Tibial artery (tissue), 4 donors: ENCODE measurements at regions not wholly inside any gene's neighbourhood (a gene's known extent, or its start where the extent isn't known, plus 50 kb on each side); places are given as distances from the start of the nearest gene placed in this dataset.

ENCODE experiments used
- DNase-seq, 2 donors: peaks; one replicate each; pipeline ENCODE4 v3.0.0-alpha.2; 2019
- H3K27ac ChIP-seq, 2 donors: fragments of 200-600 bp; sonication (generic) in 1 of 2; 1 replicate in 1 of 2; 2 replicates in 1 of 2; pipeline ENCODE4 v1.5.1; 2018 to 2019; ENCODE audit warnings: mild to moderate bottlenecking in 1 of 2
- H3K27me3 ChIP-seq, 2 donors: fragments of 200-600 bp; sonication (generic) in 1 of 2; one replicate each; pipeline versions ENCODE4 v1.5.1 to v1.6.0; 2016 to 2019
- H3K36me3 ChIP-seq, 3 donors: fragments of 200-600 bp; sonication (generic) in 2 of 3; one replicate each; pipeline ENCODE4 v1.5.1; 2016 to 2019; ENCODE audit warnings: mild to moderate bottlenecking in 2 of 3
- H3K4me1 ChIP-seq, 4 donors: fragments of 200-600 bp; sonication (generic) in 2 of 4; 1 replicate in 3 of 4; 2 replicates in 1 of 4; pipeline ENCODE4 v1.5.1; 2016 to 2019
- H3K4me3 ChIP-seq, 2 donors: fragments of 200-600 bp; sonication (generic) in 1 of 2; 1 replicate in 1 of 2; 2 replicates in 1 of 2; pipeline ENCODE4 v1.5.1; 2018 to 2019; ENCODE audit warnings: mild to moderate bottlenecking in 2 of 2
- H3K9me3 ChIP-seq, 3 donors: fragments of 200-600 bp; sonication (generic) in 1 of 3; one replicate each; pipeline ENCODE4 v1.5.1; 2016 to 2019
- CTCF ChIP-seq, 2 experiments: fragments of 200-600 bp in 1 of 2; fragments of 450-650 bp in 1 of 2; IDR thresholded peaks; one replicate each; pipeline ENCODE4 v1.5.1; 2017 to 2019; ENCODE audit warnings: antibody characterized with exemption in 2 of 2, mild to moderate bottlenecking in 1 of 2, moderate library complexity in 1 of 2
- intact Hi-C: fragments of 100-400 bp; cut with DNase I; formaldehyde crosslinking; loops from one replicate; pipeline ENCODE4 v1.15.0; 2023; ENCODE audit warnings: low total_unique reads

GRCh38 chr3:135834465-135834864, 131.1 kb upstream of the PPP2R3A start:
- intact Hi-C loops: no loop called here
- Histone ChIP-seq H3K36me3 (no peaks in the 10 kb centered on the region), H3K9me3 (no peaks in the 10 kb centered on the region), H3K27ac (no peak overlapping the region), H3K4me1 (no peaks in the 10 kb centered on the region), H3K27me3 (no peaks in the 10 kb centered on the region), H3K4me3 (no peak overlapping the region)
- no peak for TF ChIP-seq CTCF (IDR thresholded peaks at IDR 0.05)
- DNase-seq: no peak

- Histone ChIP-seq H3K27me3 (no peaks in the 10 kb centered on the region), H3K9me3 (no peaks in the 10 kb centered on the region), H3K36me3 (no peaks in the 10 kb centered on the region), H3K4me3 (no peak overlapping the region), H3K27ac (no peak overlapping the region), H3K4me1 (no peaks in the 10 kb centered on the region)
- intact Hi-C loops: no loop called here
- no peak for DNase-seq
- no peak for TF ChIP-seq CTCF (IDR thresholded peaks at IDR 0.05)
These were observed 127.4 kb upstream of the PPP2R3A start for GRCh38 chr3:135837977-135838631.

- no peak overlapping the region for H3K4me3 ChIP-seq
- no peak overlapping the region for H3K27ac ChIP-seq
- no peaks in the 10 kb centered on the region for H3K9me3 ChIP-seq
- no peaks in the 10 kb centered on the region for H3K4me1 ChIP-seq
- DNase-seq: no peak
- H3K36me3 ChIP-seq: no peaks in the 10 kb centered on the region
- intact Hi-C loops: no loop called here
- TF ChIP-seq CTCF (IDR thresholded peaks at IDR 0.05): no peak
- H3K27me3 ChIP-seq: no peaks in the 10 kb centered on the region
These were observed 125.1 kb upstream of the PPP2R3A start for GRCh38 chr3:135840436-135840835.

GRCh38 chr3:135844386-135844785, 121.1 kb upstream of the PPP2R3A start:
- H3K27me3 ChIP-seq: no peaks in the 10 kb centered on the region
- intact Hi-C loops: no loop called here
- no peak overlapping the region for H3K4me3 ChIP-seq
- H3K9me3 ChIP-seq: no peaks in the 10 kb centered on the region
- H3K36me3 ChIP-seq: no peaks in the 10 kb centered on the region
- H3K27ac ChIP-seq: no peak overlapping the region
- no peak for DNase-seq
- H3K4me1 ChIP-seq: no peaks in the 10 kb centered on the region
- TF ChIP-seq CTCF (IDR thresholded peaks at IDR 0.05): no peak

- intact Hi-C loops: no loop called here
These were observed 117.5 kb upstream of the PPP2R3A start for GRCh38 chr3:135848051-135848450.

More at GRCh38 chr3:135848051-135848450, 117.5 kb upstream of the PPP2R3A start:
- TF ChIP-seq CTCF (IDR thresholded peaks at IDR 0.05): no peak
- no peak for DNase-seq
- no peak overlapping the region for H3K27ac ChIP-seq
- no peaks in the 10 kb centered on the region for H3K4me1 ChIP-seq
- no peaks in the 10 kb centered on the region for H3K9me3 ChIP-seq
- H3K27me3 ChIP-seq: peaks cover 0 to 2% of the 10 kb centered on the region in 2 donors
- H3K4me3 ChIP-seq: no peak overlapping the region
- H3K36me3 ChIP-seq: no peaks in the 10 kb centered on the region
